Smooth muscle cell (in vitro differentiated cells): ENCODE measurements at regions not wholly inside any gene's neighbourhood (a gene's known extent, or its start where the extent isn't known, plus 50 kb on each side); places are given as distances from the start of the nearest gene placed in this dataset.

Experiments
- DNase-seq: peaks from one replicate; lab custom pipeline; 2025; ENCODE audit not compliant: unreplicated experiment; lab: John Stamatoyannopoulos, UW
- H2AFZ ChIP-seq: fragments of 200-600 bp; sonication (generic); 2 replicates; pipeline ENCODE4 v1.6.0; 2016; ENCODE audit warnings: antibody characterized with exemption, low read depth, mild to moderate bottlenecking
- H3F3A ChIP-seq: fragments of 200-600 bp; sonication (generic); 2 replicates; pipeline ENCODE4 v1.6.0; 2017; ENCODE audit warnings: antibody characterized with exemption, low read depth
- H3K27ac ChIP-seq: fragments of 200-600 bp; sonication (generic); 2 replicates; pipeline ENCODE4 v1.5.1; 2016; ENCODE audit warnings: low read depth, mild to moderate bottlenecking
- H3K27me3 ChIP-seq: fragments of 200-600 bp; sonication (generic); 2 replicates; pipeline ENCODE4 v1.6.1; 2016; ENCODE audit warnings: low read depth, mild to moderate bottlenecking
- H3K36me3 ChIP-seq: fragments of 200-600 bp; sonication (generic); 2 replicates; pipeline ENCODE4 v1.5.1; 2016; ENCODE audit warnings: low read depth
- H3K4me1 ChIP-seq: fragments of 200-600 bp; sonication (generic); 2 replicates; pipeline ENCODE4 v1.5.1; 2016; ENCODE audit warnings: low read depth
- H3K4me2 ChIP-seq: fragments of 200-600 bp; sonication (generic); 2 replicates; pipeline ENCODE4 v1.6.0; 2016; ENCODE audit warnings: mild to moderate bottlenecking
- H3K4me3 ChIP-seq: fragments of 200-600 bp; sonication (generic); 2 replicates; pipeline ENCODE4 v1.5.1; 2016; ENCODE audit warnings: mild to moderate bottlenecking
- H3K79me2 ChIP-seq: fragments of 200-600 bp; sonication (generic); 2 replicates; pipeline ENCODE4 v1.6.0; 2016; ENCODE audit warnings: low read depth, mild to moderate bottlenecking
- H3K9ac ChIP-seq: fragments of 200-600 bp; sonication (generic); 2 replicates; pipeline ENCODE4 v1.6.0; 2016; ENCODE audit warnings: low read depth
- H3K9me3 ChIP-seq: fragments of 200-600 bp; sonication (generic); replicated peaks from 2 replicates; pipeline ENCODE4 v1.5.1; 2016; ENCODE audit warnings: low read depth
- H4K20me1 ChIP-seq: fragments of 200-600 bp; sonication (generic); 2 replicates; pipeline ENCODE4 v1.6.0; 2016; ENCODE audit warnings: low read depth
- WGBS: methylation state at CpG from one replicate; pipeline ENCODE4 v1.1.7; 2016; ENCODE audit warnings: low lambda C conversion rate; 5-methylcytosine and 5-hydroxymethylcytosine counted together
- TF ChIP-seq, protein P1 (sequence below): fragments of 200-600 bp; sonication (generic); IDR thresholded peaks from 2 replicates; pipeline ENCODE4 v1.5.1; 2017; ENCODE audit warnings: borderline replicate concordance, mild to moderate bottlenecking, antibody characterized with exemption; ENCODE audit not compliant: insufficient read depth, poor library complexity, severe bottlenecking

DNA sequence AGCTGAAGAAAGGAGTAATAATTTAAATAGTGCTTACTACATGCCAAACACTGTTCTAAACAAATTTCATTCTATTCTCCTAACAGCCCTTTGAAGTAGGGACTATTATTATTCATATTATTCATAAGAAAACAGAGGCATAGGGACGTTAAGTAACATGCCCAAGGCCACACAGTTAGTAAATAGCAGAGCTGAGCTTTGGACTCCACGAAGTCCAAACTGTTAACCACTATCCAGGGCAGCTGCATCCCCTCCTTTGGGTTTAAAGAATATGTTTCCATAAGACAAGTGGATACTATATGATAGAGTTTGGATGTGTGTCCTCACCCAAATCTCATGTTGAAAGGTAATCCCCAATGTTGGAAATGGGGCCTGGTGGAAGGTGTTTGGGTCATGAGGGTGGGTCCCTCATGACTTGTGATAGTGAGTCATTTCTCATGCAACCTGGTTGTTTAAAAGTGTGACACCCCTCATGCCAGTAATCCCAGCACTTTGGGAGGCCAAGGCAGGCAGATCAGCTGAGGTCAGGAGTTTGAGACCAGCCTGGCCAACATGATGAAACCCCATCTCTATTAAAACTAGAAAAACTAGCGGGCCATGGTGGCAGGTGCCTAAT lies 144.0 kb upstream of the CXADR start:
- TF ChIP-seq, protein P1, sequence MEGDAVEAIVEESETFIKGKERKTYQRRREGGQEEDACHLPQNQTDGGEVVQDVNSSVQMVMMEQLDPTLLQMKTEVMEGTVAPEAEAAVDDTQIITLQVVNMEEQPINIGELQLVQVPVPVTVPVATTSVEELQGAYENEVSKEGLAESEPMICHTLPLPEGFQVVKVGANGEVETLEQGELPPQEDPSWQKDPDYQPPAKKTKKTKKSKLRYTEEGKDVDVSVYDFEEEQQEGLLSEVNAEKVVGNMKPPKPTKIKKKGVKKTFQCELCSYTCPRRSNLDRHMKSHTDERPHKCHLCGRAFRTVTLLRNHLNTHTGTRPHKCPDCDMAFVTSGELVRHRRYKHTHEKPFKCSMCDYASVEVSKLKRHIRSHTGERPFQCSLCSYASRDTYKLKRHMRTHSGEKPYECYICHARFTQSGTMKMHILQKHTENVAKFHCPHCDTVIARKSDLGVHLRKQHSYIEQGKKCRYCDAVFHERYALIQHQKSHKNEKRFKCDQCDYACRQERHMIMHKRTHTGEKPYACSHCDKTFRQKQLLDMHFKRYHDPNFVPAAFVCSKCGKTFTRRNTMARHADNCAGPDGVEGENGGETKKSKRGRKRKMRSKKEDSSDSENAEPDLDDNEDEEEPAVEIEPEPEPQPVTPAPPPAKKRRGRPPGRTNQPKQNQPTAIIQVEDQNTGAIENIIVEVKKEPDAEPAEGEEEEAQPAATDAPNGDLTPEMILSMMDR, result no peak
- no peak overlapping the region for H3K4me2 ChIP-seq
- no peak overlapping the region for H3K9ac ChIP-seq
- no peak overlapping the region for H3K4me3 ChIP-seq
- no peaks in the 10 kb centered on the region for H3K27me3 ChIP-seq
- no peak for DNase-seq
- H3K79me2 ChIP-seq, result no peaks in the 10 kb centered on the region
- no peak overlapping the region for H2AFZ ChIP-seq
- no peaks in the 10 kb centered on the region for H3K9me3 ChIP-seq
- H4K20me1 ChIP-seq, result no peaks in the 10 kb centered on the region
- H3K4me1 ChIP-seq, result peaks cover 15% of the 10 kb centered on the region
- H3K27ac ChIP-seq, result no peak overlapping the region
- H3F3A ChIP-seq, result peaks cover 5% of the 10 kb centered on the region
- 76% methylated on average over 3 of the region's 3 CpGs for WGBS
- H3K36me3 ChIP-seq, result no peaks in the 10 kb centered on the region

DNA sequence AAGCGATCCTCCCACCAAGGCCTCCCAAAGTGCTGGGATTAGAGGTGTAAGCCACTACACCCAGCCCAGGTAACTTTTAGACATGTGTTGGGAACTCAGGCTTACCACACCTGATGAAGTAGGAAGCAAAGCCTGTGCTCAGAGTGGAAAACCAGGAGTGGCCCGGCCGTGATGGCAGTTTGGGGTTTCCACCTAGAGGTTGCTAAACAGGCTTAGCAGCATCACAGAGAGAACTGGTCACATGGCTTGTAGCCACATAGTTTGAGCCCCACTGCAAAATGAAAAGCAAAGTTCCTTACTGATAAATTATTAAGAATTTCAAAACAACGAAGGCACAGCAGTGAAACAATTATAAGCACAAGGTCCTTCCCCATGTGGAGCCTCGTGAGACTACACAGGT lies 142.6 kb upstream of the CXADR start:
- Histone ChIP-seq H3K36me3 (no peaks in the 10 kb centered on the region), H3K9ac (peak overlapping the region; percentile 13), H3F3A (peaks cover 5% of the 10 kb centered on the region), H4K20me1 (no peaks in the 10 kb centered on the region), H3K4me1 (peaks cover 15% of the 10 kb centered on the region), H3K27ac (peak overlapping the region; percentile 59), H3K4me2 (peak overlapping the region; percentile 74), H3K79me2 (no peaks in the 10 kb centered on the region), H3K9me3 (no peaks in the 10 kb centered on the region), H3K27me3 (no peaks in the 10 kb centered on the region), H2AFZ (no peak overlapping the region), H3K4me3 (no peak overlapping the region)
- no peak for DNase-seq
- TF ChIP-seq, protein P1, result no peak
- 73% methylated on average over 5 of the region's 5 CpGs for WGBS

DNA sequence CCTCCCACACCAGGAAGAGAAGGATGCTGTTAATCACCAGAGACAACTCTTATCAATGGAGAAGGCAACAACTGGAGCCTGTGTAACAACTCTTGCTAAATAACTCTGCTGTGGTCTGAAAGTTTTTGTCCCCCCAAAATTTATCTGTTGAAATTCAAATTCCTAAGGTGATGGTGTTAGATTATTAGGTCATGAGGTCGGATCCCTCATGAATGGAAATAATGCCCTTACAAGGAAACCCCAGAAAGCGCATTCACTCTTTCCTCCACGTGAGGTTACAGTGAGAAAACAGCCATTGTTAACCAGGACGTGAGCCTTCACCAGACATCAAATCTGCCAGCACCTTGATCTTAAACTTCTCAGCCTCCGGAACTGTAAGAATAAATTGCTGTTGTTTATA lies 141.9 kb upstream of the CXADR start:
- Histone ChIP-seq H3K79me2 (no peaks in the 10 kb centered on the region), H3K36me3 (no peaks in the 10 kb centered on the region), H3K4me2 (peak overlapping the region; percentile 74), H3F3A (peaks cover 5% of the 10 kb centered on the region), H3K9me3 (no peaks in the 10 kb centered on the region), H3K27ac (peak overlapping the region; percentile 59), H3K27me3 (no peaks in the 10 kb centered on the region), H3K9ac (peak overlapping the region; percentile 13), H4K20me1 (no peaks in the 10 kb centered on the region), H3K4me1 (peaks cover 15% of the 10 kb centered on the region), H2AFZ (peak overlapping the region; percentile 64), H3K4me3 (no peak overlapping the region)
- TF ChIP-seq, protein P1, result no peak
- WGBS, result 38% methylated on average over 5 of the region's 5 CpGs
- no peak for DNase-seq

DNA sequence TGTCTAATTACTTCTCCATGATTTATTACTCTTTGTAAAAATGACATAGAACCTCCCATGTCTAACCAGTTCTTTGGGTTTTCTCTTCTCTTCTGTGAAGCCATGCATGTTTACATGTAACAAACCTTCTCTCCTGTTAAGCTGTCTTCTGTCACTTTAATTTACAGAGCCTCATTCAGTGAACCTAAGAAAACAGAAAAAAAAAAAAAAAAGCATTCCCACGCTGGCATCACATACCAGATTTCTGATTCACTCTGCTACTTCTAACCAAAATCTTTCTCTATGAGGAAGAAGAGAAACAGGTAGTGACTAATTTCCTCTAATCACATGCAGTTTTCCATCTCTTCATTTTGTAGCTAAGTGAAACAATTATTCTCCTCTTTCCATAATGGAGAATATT lies 141.4 kb upstream of the CXADR start:
- Histone ChIP-seq H3K4me3 (no peak overlapping the region), H3K27ac (peak overlapping the region; percentile 59), H3K79me2 (no peaks in the 10 kb centered on the region), H3K27me3 (no peaks in the 10 kb centered on the region), H3K36me3 (no peaks in the 10 kb centered on the region), H3K4me1 (peaks cover 15% of the 10 kb centered on the region), H3K4me2 (peak overlapping the region; percentile 74), H3F3A (peaks cover 5% of the 10 kb centered on the region), H3K9me3 (no peaks in the 10 kb centered on the region), H2AFZ (peak overlapping the region; percentile 64), H3K9ac (peak overlapping the region; percentile 13), H4K20me1 (no peaks in the 10 kb centered on the region)
- DNase-seq, result no peak
- 0% methylated on average over 1 of the region's 1 CpG for WGBS
- TF ChIP-seq, protein P1, result no peak
